HepG2 (cell line): ENCODE measurements at regions not wholly inside any gene's neighbourhood (a gene's known extent, or its start where the extent isn't known, plus 50 kb on each side); places are given as distances from the start of the nearest gene placed in this dataset.
A peak's percentile ranks its signal among the peaks of the same experiment; 100 is the strongest.

Experiments used
- ATF7 ChIP-seq, 2 experiments: fragments of 450-650 bp in 1 of 2; sonication (generic) in 1 of 2; formaldehyde crosslinking in 1 of 2; IDR thresholded peaks; 2 replicates each; pipeline versions ENCODE4 v1.4.0 to v1.6.1; 2016 to 2020; ENCODE audit warnings: antibody characterized with exemption in 1 of 2, mild to moderate bottlenecking in 1 of 2, missing genetic modification reagents in 1 of 2
- FOSL1 ChIP-seq: sonication (generic); formaldehyde crosslinking; IDR thresholded peaks from 2 replicates; pipeline ENCODE4 v1.9.0; 2021; ENCODE audit warnings: missing genetic modification reagents, borderline replicate concordance
- GATAD1 ChIP-seq: IDR thresholded peaks from 2 replicates; pipeline ENCODE4 v1.6.1; 2016; ENCODE audit warnings: missing genetic modification reagents, missing compliant biosample characterization
- KDM6A ChIP-seq: IDR thresholded peaks from 2 replicates; pipeline ENCODE4 v1.6.1; 2016; ENCODE audit warnings: low read depth
- POGZ ChIP-seq: sonication (generic); formaldehyde crosslinking; IDR thresholded peaks from 2 replicates; pipeline ENCODE4 v1.4.0; 2020; ENCODE audit warnings: mild to moderate bottlenecking, missing genetic modification reagents
- ZFX ChIP-seq: sonication (generic); formaldehyde crosslinking; IDR thresholded peaks from 2 replicates; pipeline ENCODE4 v1.4.0; 2020; ENCODE audit warnings: mild to moderate bottlenecking, low read depth, missing genetic modification reagents, moderate library complexity
- ZFY ChIP-seq: sonication (generic); formaldehyde crosslinking; IDR thresholded peaks from 2 replicates; pipeline ENCODE4 v1.4.0; 2020; ENCODE audit warnings: missing genetic modification reagents
- ZNF205 ChIP-seq: IDR thresholded peaks from 2 replicates; pipeline ENCODE4 v1.6.1; 2018; ENCODE audit warnings: missing biosample characterization, missing genetic modification reagents
- ZNF607 ChIP-seq: sonication (generic); formaldehyde crosslinking; IDR thresholded peaks from 2 replicates; pipeline ENCODE4 v1.5.1; 2020; ENCODE audit warnings: missing genetic modification reagents, mild to moderate bottlenecking, borderline replicate concordance
- TF ChIP-seq, protein P1 (sequence below): sonication (generic); formaldehyde crosslinking; IDR thresholded peaks from 2 replicates; pipeline ENCODE4 v1.4.0; 2020; ENCODE audit warnings: low read depth, missing genetic modification reagents
- TF ChIP-seq, protein P2 (sequence below): conservative IDR thresholded peaks from 2 replicates; pipeline ENCODE4 v1.6.1; 2018; ENCODE audit warnings: missing genetic modification reagents
- TF ChIP-seq, protein P3 (sequence below): IDR thresholded peaks from 2 replicates; pipeline ENCODE4 v1.6.1; 2016; ENCODE audit warnings: missing compliant biosample characterization, missing genetic modification reagents, borderline replicate concordance
- TF ChIP-seq, protein P4 (sequence below): sonication (generic); formaldehyde crosslinking; IDR thresholded peaks from 2 replicates; pipeline ENCODE4 v1.4.0; 2020; ENCODE audit warnings: missing genetic modification reagents
- TF ChIP-seq, protein P5 (sequence below): sonication (generic); formaldehyde crosslinking; IDR thresholded peaks from 2 replicates; pipeline ENCODE4 v1.4.0; 2020; ENCODE audit warnings: missing genetic modification reagents
- TF ChIP-seq, protein P6 (sequence below): sonication (generic); formaldehyde crosslinking; IDR thresholded peaks from 2 replicates; pipeline ENCODE4 v1.4.0; 2020; ENCODE audit warnings: missing genetic modification reagents

DNA sequence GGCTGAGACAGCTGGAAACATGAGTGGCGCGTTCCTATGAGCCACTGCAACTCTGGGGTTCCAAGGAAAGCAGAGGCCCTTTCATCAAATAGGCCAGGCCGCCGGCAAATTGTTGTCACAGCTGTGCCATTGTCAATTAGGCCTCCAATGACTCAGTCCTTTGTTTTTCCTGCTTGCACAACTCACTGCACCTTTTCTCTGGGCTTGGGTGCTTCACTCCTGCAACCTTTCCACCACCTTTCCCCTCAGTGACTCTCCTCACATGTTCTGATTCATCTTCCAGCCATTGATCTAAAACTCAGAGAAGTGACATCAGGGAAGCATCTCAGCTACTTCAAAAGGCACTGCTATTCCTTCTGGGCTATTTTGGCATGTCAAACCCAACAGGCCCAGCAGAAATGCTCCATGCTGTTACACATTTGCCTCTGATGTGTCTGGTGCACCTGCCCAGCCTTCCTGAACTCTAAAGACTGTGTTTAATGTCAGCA lies 653.7 kb downstream of the NR2F1-AS1 start (continued):
- TF ChIP-seq, protein P1, sequence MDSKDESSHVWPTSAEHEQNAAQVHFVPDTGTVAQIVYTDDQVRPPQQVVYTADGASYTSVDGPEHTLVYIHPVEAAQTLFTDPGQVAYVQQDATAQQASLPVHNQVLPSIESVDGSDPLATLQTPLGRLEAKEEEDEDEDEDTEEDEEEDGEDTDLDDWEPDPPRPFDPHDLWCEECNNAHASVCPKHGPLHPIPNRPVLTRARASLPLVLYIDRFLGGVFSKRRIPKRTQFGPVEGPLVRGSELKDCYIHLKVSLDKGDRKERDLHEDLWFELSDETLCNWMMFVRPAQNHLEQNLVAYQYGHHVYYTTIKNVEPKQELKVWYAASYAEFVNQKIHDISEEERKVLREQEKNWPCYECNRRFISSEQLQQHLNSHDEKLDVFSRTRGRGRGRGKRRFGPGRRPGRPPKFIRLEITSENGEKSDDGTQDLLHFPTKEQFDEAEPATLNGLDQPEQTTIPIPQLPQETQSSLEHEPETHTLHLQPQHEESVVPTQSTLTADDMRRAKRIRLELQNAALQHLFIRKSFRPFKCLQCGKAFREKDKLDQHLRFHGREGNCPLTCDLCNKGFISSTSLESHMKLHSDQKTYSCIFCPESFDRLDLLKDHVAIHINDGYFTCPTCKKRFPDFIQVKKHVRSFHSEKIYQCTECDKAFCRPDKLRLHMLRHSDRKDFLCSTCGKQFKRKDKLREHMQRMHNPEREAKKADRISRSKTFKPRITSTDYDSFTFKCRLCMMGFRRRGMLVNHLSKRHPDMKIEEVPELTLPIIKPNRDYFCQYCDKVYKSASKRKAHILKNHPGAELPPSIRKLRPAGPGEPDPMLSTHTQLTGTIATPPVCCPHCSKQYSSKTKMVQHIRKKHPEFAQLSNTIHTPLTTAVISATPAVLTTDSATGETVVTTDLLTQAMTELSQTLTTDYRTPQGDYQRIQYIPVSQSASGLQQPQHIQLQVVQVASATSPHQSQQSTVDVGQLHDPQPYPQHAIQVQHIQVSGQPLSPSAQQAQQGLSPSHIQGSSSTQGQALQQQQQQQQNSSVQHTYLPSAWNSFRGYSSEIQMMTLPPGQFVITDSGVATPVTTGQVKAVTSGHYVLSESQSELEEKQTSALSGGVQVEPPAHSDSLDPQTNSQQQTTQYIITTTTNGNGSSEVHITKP (CRISPR knock-in tag) = peak; percentile 84; the same call in 1 of the 2 replicates
- TF ChIP-seq, protein P2, sequence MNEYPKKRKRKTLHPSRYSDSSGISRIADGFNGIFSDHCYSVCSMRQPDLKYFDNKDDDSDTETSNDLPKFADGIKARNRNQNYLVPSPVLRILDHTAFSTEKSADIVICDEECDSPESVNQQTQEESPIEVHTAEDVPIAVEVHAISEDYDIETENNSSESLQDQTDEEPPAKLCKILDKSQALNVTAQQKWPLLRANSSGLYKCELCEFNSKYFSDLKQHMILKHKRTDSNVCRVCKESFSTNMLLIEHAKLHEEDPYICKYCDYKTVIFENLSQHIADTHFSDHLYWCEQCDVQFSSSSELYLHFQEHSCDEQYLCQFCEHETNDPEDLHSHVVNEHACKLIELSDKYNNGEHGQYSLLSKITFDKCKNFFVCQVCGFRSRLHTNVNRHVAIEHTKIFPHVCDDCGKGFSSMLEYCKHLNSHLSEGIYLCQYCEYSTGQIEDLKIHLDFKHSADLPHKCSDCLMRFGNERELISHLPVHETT (CRISPR knock-in tag) = 0 out of 2 replicates have a peak, but pooled peaks have one; percentile 48
- TF ChIP-seq GATAD1 (CRISPR knock-in tag) = peak; percentile 56; the same call in 1 of the 2 replicates
- TF ChIP-seq POGZ (CRISPR knock-in tag) = peak; percentile 98
- peak; percentile 75; the same call in 1 of the 2 replicates for TF ChIP-seq ZNF205
- peak; percentile 88 for TF ChIP-seq KDM6A
- TF ChIP-seq ATF7 (IDR thresholded peaks at IDR 0.05) = peak; percentile 64
- TF ChIP-seq ATF7 (CRISPR knock-in tag; IDR thresholded peaks at IDR 0.05) = peak; percentile 72; the same call in 1 of the 2 replicates
- TF ChIP-seq, protein P3, sequence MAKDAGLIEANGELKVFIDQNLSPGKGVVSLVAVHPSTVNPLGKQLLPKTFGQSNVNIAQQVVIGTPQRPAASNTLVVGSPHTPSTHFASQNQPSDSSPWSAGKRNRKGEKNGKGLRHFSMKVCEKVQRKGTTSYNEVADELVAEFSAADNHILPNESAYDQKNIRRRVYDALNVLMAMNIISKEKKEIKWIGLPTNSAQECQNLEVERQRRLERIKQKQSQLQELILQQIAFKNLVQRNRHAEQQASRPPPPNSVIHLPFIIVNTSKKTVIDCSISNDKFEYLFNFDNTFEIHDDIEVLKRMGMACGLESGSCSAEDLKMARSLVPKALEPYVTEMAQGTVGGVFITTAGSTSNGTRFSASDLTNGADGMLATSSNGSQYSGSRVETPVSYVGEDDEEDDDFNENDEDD (CRISPR knock-in tag) = peak; percentile 60; the same call in 1 of the 2 replicates
- peak; percentile 57; the same call in 1 of the 2 replicates for TF ChIP-seq ZFY (CRISPR knock-in tag)
- TF ChIP-seq, protein P4, sequence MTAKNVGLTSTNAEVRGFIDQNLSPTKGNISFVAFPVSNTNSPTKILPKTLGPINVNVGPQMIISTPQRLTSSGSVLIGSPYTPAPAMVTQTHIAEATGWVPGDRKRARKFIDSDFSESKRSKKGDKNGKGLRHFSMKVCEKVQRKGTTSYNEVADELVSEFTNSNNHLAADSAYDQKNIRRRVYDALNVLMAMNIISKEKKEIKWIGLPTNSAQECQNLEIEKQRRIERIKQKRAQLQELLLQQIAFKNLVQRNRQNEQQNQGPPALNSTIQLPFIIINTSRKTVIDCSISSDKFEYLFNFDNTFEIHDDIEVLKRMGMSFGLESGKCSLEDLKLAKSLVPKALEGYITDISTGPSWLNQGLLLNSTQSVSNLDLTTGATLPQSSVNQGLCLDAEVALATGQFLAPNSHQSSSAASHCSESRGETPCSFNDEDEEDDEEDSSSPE = 0 out of 2 replicates have a peak, but pooled peaks have one; percentile 12
- TF ChIP-seq, protein P5, sequence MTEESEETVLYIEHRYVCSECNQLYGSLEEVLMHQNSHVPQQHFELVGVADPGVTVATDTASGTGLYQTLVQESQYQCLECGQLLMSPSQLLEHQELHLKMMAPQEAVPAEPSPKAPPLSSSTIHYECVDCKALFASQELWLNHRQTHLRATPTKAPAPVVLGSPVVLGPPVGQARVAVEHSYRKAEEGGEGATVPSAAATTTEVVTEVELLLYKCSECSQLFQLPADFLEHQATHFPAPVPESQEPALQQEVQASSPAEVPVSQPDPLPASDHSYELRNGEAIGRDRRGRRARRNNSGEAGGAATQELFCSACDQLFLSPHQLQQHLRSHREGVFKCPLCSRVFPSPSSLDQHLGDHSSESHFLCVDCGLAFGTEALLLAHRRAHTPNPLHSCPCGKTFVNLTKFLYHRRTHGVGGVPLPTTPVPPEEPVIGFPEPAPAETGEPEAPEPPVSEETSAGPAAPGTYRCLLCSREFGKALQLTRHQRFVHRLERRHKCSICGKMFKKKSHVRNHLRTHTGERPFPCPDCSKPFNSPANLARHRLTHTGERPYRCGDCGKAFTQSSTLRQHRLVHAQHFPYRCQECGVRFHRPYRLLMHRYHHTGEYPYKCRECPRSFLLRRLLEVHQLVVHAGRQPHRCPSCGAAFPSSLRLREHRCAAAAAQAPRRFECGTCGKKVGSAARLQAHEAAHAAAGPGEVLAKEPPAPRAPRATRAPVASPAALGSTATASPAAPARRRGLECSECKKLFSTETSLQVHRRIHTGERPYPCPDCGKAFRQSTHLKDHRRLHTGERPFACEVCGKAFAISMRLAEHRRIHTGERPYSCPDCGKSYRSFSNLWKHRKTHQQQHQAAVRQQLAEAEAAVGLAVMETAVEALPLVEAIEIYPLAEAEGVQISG = peak; percentile 54; the same call in 1 of the 2 replicates
- peak; percentile 87 for TF ChIP-seq ZFX (CRISPR knock-in tag)
- TF ChIP-seq, protein P6, sequence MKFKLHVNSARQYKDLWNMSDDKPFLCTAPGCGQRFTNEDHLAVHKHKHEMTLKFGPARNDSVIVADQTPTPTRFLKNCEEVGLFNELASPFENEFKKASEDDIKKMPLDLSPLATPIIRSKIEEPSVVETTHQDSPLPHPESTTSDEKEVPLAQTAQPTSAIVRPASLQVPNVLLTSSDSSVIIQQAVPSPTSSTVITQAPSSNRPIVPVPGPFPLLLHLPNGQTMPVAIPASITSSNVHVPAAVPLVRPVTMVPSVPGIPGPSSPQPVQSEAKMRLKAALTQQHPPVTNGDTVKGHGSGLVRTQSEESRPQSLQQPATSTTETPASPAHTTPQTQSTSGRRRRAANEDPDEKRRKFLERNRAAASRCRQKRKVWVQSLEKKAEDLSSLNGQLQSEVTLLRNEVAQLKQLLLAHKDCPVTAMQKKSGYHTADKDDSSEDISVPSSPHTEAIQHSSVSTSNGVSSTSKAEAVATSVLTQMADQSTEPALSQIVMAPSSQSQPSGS (CRISPR knock-in tag) = peak; percentile 70; the same call in 1 of the 2 replicates
- peak; percentile 95 for TF ChIP-seq FOSL1 (CRISPR knock-in tag)
- peak; percentile 61; the same call in 1 of the 2 replicates for TF ChIP-seq ZNF607 (CRISPR knock-in tag)
